ENCODE measurements at regions not wholly inside any gene's neighbourhood (a gene's known extent, or its start where the extent isn't known, plus 50 kb on each side); places are given as distances from the start of the nearest gene placed in this dataset.
"Not testable (repeated sequence)": the region's sequence is repeated elsewhere in the genome, so short reads cannot be mapped to it uniquely, and the experiment has no call there.

DNA sequence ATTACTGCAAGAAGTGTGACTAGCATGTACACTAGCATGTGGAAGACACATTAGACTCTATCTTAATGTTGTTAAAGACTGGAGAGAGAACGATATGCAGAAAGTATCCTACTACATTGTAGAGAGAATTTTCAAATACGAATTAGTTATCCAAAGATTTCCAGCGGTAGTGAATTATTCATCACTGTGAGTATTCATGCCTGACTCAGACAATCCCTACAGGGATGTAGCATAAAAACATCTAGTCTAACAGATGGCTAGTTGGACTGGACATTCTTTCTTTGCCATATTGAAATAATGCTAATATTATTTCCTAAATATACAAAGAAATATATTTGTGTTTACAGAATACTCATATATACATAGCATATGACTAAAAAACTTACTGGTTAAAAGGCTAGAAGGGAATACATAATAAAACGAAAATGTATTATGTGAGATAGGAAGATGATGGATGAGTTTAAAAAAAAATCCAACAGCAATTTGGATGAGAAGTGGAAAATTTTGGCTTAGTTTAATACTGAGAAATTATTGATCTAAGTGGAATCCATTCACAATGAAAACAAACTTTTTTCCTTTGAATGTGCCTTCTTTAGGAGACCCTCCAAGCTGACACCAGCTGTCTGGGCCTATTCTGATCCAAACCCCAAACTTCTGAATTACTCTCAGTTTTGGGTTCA lies 580.7 kb downstream of the RFPL4B start:
- intact Hi-C loops (cut with micrococcal nuclease): no loop called here

DNA sequence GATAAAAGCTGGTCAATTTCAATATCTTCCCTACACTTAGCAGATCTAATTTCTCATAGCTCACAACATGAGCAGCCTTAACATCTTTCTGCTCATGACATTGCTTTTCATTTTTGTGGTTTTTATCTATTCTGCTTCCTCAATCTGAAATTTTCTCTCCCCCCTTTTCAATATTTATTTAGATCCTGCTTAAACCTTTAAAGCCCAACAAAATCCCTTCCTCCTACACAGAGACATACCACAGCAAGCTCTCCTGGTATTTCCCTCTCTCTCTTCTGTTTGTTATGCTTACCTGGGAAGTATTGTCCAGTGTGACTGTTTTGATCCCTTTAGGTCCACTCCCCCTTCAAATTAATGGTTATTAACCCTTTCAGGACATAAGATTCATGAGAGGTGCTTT lies 582.5 kb downstream of the RFPL4B start:
- intact Hi-C loops (cut with micrococcal nuclease): no loop called here

DNA sequence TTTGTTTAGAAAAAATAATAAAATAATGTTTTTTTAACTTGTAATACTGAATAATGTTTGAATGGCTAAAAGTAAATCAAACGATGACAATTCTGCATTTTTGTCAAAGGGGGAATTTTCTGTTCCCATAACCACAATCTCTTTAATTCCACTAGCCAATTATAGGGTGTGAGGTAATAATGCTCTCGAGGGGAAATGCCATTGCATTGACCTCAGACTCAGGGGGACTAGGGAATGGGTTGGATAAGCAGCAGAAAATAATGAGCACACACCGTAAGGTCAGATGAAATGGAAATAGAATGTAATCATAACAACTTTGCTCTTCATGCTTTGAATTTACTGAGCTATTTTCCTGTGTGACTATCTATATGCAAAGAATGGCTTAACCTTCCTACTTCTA lies 584.7 kb downstream of the RFPL4B start:
- intact Hi-C loops (cut with micrococcal nuclease): no loop called here

DNA sequence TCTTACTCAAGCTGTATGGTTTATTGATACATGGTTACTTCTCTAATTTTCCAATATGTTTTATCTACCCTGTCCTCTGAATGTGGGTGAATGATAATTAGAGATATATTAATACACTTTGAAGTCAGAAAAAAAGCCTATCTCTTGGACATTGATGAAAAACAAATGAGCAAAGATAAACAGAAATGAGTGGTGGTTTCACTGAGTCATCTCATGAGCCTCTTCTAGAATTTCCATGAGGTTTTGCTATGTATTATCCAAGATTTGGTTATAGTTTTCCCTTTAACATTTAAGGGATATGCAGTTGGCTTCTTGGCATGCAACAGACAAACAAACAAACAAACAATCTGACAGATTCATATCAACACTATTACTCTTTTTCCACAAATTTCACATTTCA lies 586.8 kb downstream of the RFPL4B start:
- intact Hi-C loops (cut with micrococcal nuclease): no loop called here

DNA sequence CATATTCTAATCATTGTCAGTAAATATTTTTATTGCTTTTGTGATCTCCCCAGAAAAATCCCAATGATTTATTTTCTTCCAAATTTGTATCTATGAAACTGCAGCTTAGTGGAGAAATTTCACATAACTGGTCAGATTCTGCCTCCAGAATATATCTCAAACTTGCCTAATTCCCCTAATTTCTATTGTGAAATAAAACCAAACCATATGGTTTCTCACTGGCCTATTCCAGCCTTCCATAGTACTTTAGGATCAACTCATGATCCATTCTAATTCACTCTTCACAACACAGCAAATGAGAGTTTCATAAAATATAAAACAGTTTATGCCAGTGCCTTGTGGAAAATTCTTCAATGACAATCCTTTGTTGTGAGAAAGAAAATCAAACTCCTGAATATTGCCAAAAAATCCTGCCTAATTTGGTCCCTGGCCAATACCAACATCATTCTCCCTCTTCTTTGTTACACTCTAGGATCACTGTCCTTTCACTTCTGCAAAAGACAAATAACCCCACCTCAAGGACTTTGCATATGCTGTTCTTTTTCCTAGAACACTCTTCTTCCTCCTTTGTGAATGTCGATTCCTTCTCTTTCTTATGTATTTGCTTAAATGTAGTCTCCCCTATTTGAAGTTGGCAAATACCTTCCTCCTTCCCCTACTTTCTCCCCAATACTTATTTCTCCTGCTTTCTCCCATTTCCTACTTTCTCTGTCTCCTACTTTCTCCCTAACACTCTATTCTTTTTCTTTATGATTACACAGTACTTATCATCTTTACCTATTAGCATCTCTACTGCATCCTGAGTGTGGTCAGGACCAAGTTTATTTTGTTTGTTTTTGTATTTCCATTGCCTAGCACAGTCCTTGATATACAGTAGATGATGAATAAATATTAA lies 587.5 kb downstream of the RFPL4B start:
- intact Hi-C loops (cut with micrococcal nuclease): no loop called here

DNA sequence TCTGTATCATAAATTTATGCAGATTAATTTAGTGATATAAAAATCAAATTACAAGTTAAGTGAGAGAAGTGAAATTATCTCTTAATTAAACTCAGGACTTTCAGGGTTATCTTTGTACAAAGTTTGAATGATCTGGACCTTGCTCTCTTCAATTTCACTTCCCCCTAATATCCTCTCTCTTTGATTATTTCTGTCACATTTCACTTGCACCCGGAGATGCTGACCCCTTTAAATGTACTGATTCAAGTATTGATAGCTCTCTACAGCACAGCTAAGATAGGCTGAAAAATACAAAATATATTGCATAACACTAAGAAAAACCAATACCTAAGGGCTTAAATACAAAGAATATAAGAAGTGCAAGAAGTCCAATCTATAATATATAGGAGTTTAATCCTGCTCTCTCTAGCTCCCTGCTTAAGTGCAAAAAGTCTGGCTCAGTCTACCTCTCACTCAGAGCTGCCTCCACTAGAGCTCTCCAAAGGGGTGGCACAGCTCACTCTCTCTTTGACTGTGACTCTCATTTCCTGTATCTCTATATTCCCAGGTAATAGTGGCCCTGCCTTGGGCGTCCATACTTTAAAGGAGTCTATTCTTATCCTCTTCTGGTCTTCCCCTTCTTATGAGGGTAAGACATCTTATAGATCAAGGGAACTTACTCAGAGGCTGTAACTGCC lies 588.4 kb downstream of the RFPL4B start:
- intact Hi-C loops (cut with micrococcal nuclease): no loop called here

DNA sequence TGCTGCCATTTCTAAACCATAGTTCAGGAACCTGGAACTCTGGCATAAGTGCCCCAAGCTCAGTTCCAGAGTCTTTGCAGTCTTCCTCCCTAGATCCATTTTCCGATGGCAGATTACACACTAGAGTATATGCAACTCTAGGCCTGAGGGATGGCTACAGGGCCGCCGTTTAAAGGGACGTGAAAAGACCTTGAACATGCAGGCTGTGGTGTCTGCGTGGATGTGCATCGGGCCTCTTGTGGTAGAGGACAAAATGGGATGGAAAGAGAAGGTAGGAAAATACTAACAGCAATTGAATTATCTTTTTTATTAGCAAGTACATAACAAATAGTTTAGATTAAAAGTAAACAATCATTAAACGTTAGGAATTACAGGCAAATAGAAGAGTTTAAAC lies 588.9 kb downstream of the RFPL4B start:
- intact Hi-C loops (cut with micrococcal nuclease): no loop called here

DNA sequence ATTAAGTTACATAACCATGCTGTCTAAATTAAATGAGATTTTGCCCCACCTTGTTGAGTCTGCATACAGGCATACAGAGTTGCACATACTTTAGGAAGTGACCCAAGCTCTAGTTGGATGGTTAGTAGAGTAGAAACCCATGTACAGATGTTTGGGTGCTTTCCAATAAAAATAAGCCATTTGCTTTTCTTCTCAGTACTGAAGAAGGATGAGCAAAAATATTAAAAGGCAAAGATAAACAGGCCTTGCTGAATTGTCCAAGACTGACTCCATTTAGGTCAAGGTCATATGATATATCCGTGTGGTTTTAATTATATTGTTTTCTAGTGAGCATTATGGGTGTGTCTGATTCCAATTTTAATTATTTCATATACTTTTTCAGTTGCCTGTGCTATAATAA lies 589.4 kb downstream of the RFPL4B start:
- intact Hi-C loops (cut with micrococcal nuclease): no loop called here

DNA sequence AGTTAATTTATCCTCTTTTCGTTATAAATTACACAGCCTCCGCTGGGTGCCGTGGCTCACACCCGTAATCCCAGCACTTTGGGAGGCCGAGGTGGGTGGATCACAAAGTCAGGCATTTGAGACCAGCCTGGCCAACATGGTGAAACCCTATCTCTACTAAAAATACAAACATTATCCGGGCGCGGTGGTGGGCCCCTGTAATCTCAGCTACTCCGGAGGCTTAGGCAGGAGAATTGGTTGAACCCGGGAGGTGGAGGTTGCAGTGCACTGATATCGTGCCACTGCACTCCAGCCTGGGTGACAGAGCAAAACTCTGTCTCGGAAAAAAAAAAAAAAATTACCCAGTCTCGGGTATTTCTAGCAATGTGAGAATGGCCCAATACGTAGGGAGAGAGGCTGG lies 590.6 kb downstream of the RFPL4B start:
- intact Hi-C loops (cut with micrococcal nuclease): not testable (repeated sequence)

DNA sequence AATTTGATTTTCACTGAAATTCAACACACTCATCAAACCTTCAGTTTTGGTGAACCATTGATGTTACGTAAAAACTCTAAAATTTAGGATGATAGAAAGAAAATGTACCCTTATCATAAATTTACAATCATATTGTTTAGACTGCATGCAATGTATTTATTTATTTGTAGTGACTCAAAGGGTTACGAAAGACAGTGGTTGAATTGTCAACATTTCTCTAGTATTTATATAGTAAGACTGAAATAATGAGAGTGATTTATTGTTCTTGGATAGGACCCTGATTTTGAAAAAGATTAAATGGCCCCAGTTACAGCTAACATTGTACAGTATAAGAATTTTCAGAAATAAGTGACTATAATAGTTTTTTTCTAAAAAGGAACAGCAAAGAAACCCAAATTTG lies 591.5 kb downstream of the RFPL4B start:
- intact Hi-C loops (cut with micrococcal nuclease): no loop called here

DNA sequence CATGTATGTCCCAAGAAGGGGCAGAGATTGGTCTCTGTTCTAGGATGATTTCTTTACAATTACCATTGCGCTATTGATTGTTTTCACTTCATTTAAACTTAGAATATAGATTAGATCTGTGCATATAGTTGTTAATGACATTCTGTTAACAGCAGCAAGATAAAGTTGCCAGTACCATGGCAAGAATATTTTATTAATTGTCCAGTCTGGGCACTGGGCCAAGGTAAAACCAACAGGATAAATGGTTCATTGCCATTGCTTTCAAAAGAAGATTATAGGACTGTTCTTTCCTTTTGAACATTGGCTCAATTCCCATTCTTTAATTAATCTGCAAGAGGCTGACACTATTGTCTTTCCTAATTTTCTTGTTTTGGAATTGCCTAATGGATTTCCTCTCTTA lies 592.4 kb downstream of the RFPL4B start:
- intact Hi-C loops (cut with micrococcal nuclease): no loop called here

DNA sequence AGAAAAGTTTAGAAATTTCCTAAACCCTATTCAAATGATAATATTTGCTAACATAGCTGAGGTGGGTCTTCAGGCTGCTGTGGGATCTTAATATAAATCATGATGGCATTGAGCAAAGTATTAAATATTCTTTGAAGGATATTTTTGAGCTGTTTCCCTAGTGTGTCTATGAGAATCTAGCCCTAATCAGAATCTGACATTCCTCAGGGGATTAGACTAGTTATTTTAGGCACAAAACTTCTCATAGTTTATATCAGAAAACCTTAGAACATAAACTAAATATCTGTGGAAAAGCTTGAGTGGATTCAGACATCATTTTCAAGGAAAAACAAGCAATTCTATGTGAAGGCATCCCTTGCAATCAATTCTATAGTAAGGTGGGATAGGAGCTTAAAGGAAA lies 594.5 kb downstream of the RFPL4B start:
- intact Hi-C loops (cut with micrococcal nuclease): no loop called here

DNA sequence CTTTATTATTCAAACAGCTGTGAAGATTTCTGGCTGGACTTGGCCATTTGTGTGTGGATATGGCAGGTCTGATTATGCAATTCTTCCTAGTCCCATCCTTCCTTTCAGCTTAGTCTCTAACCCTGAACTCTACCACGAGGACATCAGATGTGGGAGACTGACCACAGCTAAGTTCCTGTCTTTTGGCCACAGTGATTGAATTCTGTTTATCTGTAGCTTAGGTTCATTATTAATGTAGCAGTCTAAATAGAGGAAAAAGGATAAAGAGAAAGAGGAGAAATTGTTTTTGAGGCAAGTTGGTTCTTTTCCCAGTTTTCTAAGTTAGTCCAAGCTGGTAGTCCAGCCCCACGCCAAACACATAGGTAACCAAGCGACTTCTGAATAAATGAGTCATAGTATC lies 598.9 kb downstream of the RFPL4B start:
- intact Hi-C loops (cut with micrococcal nuclease): no loop called here

DNA sequence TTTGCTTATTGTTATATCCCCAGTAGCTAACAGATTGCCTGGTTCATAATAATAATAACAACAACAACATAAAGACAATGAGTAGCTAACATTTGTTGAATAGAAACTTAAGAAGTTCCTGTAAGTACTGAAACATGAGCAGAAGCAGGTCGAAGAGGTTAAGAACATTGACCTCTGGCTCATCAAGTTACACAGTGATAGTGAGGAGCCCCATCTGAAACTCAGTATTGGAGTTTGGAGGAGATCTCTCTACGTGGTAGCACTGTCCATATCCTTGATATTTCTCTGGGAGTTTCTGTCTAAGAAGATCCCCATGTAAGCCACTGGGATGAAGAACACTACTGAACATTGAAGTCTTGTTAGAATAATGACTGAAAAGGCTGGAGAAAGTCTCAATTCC lies 600.4 kb downstream of the RFPL4B start:
- intact Hi-C loops (cut with micrococcal nuclease): no loop called here

DNA sequence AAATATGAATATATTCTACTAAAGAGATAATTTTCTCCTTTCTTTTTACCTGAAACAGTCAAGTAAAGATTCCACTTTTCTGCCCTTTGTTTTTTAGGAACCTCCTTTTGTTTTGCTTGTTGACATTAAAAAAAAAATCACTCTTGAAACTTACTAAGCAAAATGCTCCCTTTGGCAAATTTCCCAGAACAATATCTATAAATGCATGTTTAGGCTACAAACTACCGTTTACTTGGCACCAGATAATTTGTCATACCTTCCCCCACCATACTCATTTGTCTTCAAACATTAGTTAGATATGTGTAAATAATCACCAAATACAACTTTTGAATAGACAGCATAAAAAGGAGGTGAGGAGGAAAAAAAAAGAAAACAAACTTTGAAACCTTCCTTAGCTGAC lies 604.7 kb downstream of the RFPL4B start:
- intact Hi-C loops (cut with micrococcal nuclease): no loop called here

DNA sequence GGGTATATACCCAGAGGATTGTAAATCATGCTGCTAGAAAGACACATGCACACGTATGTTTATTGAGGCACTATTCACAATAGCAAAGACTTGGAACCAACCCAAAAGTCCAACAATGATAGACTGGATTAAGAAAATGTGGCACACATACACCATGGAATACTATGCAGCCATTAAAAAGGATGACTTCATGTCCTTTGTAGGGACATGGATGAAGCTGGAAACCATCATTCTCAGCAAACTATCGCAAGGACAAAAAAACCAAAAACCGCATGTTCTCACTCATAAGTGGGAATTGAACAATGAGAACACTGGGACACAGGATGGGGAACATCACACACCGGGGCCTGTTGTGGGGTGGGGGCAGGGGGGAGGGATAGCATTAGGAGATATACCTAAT lies 608.6 kb downstream of the RFPL4B start:
- intact Hi-C loops (cut with micrococcal nuclease): not testable (repeated sequence)

DNA sequence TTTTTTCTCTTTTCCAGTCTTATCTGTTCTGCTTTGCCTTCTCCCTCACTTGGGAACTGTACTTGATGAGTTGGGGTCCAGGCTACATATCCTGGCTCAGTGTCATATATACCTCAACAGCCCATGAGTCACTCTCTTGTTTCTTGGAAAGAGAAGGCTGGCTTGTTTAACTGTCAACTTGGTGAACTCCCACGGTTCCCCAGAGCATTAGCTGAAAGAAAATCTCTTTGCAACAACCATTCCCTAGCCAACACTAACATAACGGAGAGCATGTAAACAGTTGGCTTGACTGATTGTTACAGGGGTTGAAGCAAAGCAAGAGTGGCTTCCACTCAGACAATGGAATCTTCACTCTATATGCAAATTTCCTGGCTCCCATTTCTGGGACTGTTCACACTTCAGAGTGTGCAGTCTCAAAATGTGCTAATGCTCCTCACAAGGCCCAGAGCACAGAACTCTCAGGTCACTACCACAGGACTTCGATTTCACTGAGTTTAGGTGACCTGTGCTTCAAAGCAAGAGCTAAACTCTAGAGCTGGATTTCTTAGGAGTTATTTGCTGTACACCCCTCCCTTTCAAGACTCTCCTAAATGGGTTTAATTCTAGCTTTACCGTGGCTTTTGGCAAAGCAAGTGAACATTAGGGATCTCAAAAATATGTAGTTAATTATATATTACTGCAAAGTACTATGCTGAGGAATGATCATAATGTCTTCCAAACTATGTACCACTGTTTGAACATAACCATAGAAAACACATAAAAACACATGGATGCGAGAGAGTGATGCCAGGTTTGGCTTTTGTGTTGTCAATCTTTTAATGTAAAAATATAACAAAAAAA lies 609.8 kb downstream of the RFPL4B start:
- intact Hi-C loops (cut with micrococcal nuclease): no loop called here

DNA sequence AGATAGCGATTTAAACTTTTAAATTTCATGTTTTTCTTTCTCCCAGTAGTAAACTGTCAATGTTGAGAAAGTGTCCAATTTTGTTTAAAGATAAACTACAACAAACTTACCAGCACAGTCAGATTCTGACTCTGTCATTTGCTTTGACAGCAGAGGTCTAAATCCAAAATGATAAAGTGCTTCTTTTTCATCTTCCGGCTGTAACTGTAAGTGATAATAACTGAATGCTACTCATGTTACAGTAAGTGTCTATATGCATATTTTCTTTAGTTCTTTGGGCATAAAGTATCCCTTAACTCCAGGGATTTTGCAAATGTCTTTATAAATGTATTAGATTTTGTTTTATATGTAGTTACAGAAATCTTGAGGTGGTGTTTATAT lies 610.4 kb downstream of the RFPL4B start:
- intact Hi-C loops (cut with micrococcal nuclease): no loop called here

DNA sequence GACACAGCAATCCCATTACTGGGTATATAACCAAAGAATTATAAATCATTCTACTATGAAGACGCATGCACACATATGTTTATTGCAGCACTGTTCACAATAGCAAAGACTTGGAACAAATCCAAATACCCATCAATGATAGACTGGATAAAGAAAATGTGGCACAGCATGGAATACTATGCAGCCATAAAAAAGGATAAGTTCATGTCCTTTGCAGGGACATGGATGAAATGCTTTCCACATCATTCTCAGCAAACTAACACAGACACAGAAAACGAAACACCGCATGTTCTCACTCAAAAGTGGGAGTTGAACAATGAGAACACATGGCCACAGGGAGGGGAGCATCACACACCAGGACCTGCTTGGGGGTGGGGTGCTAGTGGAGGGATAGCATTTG lies 613.0 kb downstream of the RFPL4B start:
- intact Hi-C loops (cut with micrococcal nuclease): not testable (repeated sequence)

DNA sequence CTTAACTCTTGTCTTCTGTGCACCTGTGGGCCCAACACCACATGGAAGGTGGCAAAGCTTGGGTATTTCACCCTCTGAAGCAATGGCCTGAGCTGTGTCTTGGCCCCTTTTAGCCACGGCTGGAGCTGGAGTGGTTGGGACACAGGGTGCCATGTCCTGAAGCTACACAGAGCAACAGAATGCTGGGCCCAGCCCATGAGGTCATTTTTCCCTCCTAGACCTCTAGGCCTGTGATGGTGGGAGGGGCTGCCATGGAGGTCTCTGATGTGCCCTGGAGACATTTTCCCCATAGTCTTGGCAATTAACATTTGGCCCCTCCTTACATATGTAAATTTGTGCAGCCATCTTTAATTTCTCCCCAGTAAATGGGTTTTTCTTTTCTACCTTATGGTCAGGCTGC lies 620.8 kb downstream of the RFPL4B start:
- intact Hi-C loops (cut with micrococcal nuclease): no loop called here

DNA sequence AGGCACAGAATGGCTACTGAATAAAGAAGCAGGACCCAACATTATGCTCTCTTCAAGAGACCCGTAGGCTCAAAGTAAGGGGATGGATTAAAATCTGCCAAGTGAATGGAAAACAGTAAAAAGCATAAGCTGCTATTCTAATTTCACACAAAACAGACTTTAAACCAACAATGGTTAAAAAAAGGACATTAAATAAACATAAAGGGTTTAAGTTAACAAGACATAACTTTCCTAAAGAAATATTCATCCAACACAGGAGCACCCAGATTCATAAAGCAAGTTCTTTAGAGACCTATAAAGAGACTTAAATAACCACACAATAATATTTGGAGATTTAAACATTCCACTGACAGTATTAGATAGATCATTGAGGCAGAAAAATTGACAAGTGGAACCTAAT lies 624.5 kb downstream of the RFPL4B start:
- intact Hi-C loops (cut with micrococcal nuclease): no loop called here

DNA sequence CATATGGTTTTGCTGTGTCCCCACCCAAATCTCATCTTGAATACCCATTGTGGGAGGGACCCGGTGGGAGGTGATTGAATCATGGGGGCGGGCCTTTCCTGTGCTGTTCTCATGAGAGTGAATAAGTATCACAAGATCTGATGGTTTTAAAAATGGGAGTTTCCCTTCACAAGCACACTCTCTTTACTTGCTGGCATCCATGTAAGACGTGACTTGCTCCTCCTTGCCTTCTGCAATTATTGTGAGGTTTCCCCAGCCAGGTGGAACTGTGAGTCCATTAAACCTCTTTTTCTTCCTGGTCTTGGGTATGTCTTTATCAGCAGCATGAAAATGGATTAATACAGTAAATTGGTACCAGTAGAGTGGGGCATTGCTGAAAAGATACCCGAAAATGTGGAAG lies 627.8 kb downstream of the RFPL4B start:
- intact Hi-C loops (cut with micrococcal nuclease): not testable (repeated sequence)

Data from T-helper 2 cell treated with Interferon-gamma antibody and Interleukin-4, amounts not matched to agents 100 ng/mL and 5 ng/mL, for 36 hours (primary cell).